H1 (cell line): ENCODE measurements at regions not wholly inside any gene's neighbourhood (a gene's known extent, or its start where the extent isn't known, plus 50 kb on each side); places are given as distances from the start of the nearest gene placed in this dataset.

Experiments
- CTCF ChIA-PET: fragments of 300-600 bp; sonication (Branson Sonifier 250); formaldehyde crosslinking; loops from one replicate; lab custom pipeline; 2021; ENCODE audit not compliant: partially characterized antibody; lab: Charles Lee
- POLR2A ChIA-PET: fragments of 300-600 bp; sonication (Branson Sonifier 250); formaldehyde crosslinking; loops from one replicate; lab custom pipeline; 2021; ENCODE audit warnings: inconsistent platforms; ENCODE audit not compliant: partially characterized antibody; lab: Charles Lee
- DNase-seq, 2 experiments: peaks; one replicate each; pipeline versions ENCODE4 v3.0.0 to v3.0.0-alpha.2; 2010 to 2022; ENCODE audit warnings: low spot score in 2 of 2, low read depth in 1 of 2, mixed read lengths in 1 of 2
- FAIRE-seq: peaks from 2 replicates; lab custom pipeline; 2011; peaks lifted over from hg19 to GRCh38; lab: Jason Lieb, UNC
- H2AFZ ChIP-seq: 2 replicates; pipeline ENCODE4 v1.8.1; 2012; ENCODE audit warnings: low read length, inconsistent platforms
- H2AK5ac ChIP-seq: 2 replicates; pipeline ENCODE4 v1.6.1; 2013; ENCODE audit warnings: low read depth, low read length
- H2BK120ac ChIP-seq: replicated peaks from 2 replicates; pipeline ENCODE3; 2013; ENCODE audit warnings: low read depth, low read length, inconsistent platforms
- H2BK12ac ChIP-seq: 2 replicates; pipeline ENCODE4 v1.6.1; 2013; ENCODE audit warnings: low read depth, low read length
- H2BK15ac ChIP-seq: 2 replicates; pipeline ENCODE4 v1.6.1; 2013; ENCODE audit warnings: low read length
- H2BK20ac ChIP-seq: 2 replicates; pipeline ENCODE4 v1.6.1; 2013; ENCODE audit warnings: low read length
- H2BK5ac ChIP-seq: 2 replicates; pipeline ENCODE4 v1.6.1; 2013; ENCODE audit warnings: low read depth, low read length
- H3K14ac ChIP-seq: 2 replicates; pipeline ENCODE4 v1.6.1; 2013; ENCODE audit warnings: inconsistent platforms; ENCODE audit not compliant: insufficient read length
- H3K18ac ChIP-seq: 2 replicates; pipeline ENCODE4 v1.6.1; 2013; ENCODE audit warnings: low read length; ENCODE audit errors: extremely low read depth
- H3K23ac ChIP-seq: 2 replicates; pipeline ENCODE4 v1.6.1; 2013; ENCODE audit warnings: inconsistent platforms; ENCODE audit not compliant: insufficient read length
- H3K23me2 ChIP-seq: 2 replicates; pipeline ENCODE4 v1.6.1; 2013; ENCODE audit warnings: low read depth, low read length
- H3K27ac ChIP-seq: 2 replicates; pipeline ENCODE4 v1.6.1; 2011; ENCODE audit warnings: low read depth, low read length, inconsistent platforms
- H3K27me3 ChIP-seq, 4 experiments: replicated peaks in 1 of 4; 1 replicate in 1 of 4; 2 replicates in 3 of 4; pipeline versions ENCODE4 v1.6.1 to v1.8.1; 2011 to 2013; ENCODE audit warnings: low read length in 3 of 4, mild to moderate bottlenecking in 3 of 4, inconsistent platforms in 2 of 4, mixed read lengths in 2 of 4, moderate library complexity in 1 of 4; ENCODE audit not compliant: control insufficient read depth in 3 of 4, insufficient read depth in 3 of 4; ENCODE audit errors: extremely low read depth in 1 of 4
- H3K36me3 ChIP-seq, 4 experiments: 2 replicates each; pipeline versions ENCODE4 v1.6.1 to v1.8.1; 2011 to 2013; ENCODE audit warnings: mild to moderate bottlenecking in 4 of 4, low read length in 3 of 4, moderate library complexity in 2 of 4, control low read depth in 1 of 4, inconsistent platforms in 1 of 4; ENCODE audit not compliant: insufficient read depth in 4 of 4, control insufficient read depth in 2 of 4
- H3K4ac ChIP-seq: replicated peaks from 2 replicates; pipeline ENCODE3; 2013; ENCODE audit warnings: low read length, low read depth, mixed read lengths, inconsistent platforms; ENCODE audit not compliant: insufficient read length
- H3K4me1 ChIP-seq, 4 experiments: replicated peaks in 1 of 4; 1 replicate in 1 of 4; 2 replicates in 3 of 4; pipeline versions ENCODE4 v1.6.1 to v1.8.1; 2011 to 2013; ENCODE audit warnings: low read length in 3 of 4, inconsistent platforms in 2 of 4, mixed read lengths in 1 of 4; ENCODE audit not compliant: insufficient read depth in 4 of 4, control insufficient read depth in 3 of 4
- H3K4me2 ChIP-seq, 2 experiments: 2 replicates each; pipeline versions ENCODE4 v1.6.1 to v1.8.1; 2011 to 2013; ENCODE audit warnings: low read depth in 2 of 2, low read length in 2 of 2, control low read depth in 1 of 2, inconsistent platforms in 1 of 2, mild to moderate bottlenecking in 1 of 2; ENCODE audit not compliant: insufficient read depth in 1 of 2
- H3K4me3 ChIP-seq, 4 experiments: fragments of 200-600, 300-600 bp in 1 of 4; sonication (generic), shearing (Covaris generic), sonication (Bioruptor Twin) in 1 of 4; 2 replicates each; pipeline versions ENCODE4 v1.5.1 to v1.8.1; 2011 to 2016; ENCODE audit warnings: low read length in 4 of 4, low read depth in 3 of 4, control low read depth in 2 of 4, inconsistent platforms in 2 of 4, mild to moderate bottlenecking in 2 of 4, mixed read lengths in 1 of 4, moderate library complexity in 1 of 4; ENCODE audit not compliant: insufficient read depth in 2 of 4; ENCODE audit errors: extremely low read depth in 1 of 4
- H3K56ac ChIP-seq: replicated peaks from 2 replicates; pipeline ENCODE3; 2013; ENCODE audit warnings: low read depth, mild to moderate bottlenecking, mixed read lengths, low read length, inconsistent platforms; ENCODE audit not compliant: insufficient read length
- H3K79me1 ChIP-seq: 2 replicates; pipeline ENCODE4 v1.6.1; 2013; ENCODE audit warnings: low read depth, low read length, control low read depth
- H3K79me2 ChIP-seq, 2 experiments: 2 replicates each; pipeline versions ENCODE4 v1.6.1 to v1.8.1; 2012 to 2013; ENCODE audit warnings: low read length in 2 of 2, mild to moderate bottlenecking in 2 of 2, inconsistent platforms in 1 of 2; ENCODE audit not compliant: insufficient read depth in 2 of 2, control insufficient read depth in 1 of 2
- H3K9ac ChIP-seq, 4 experiments: replicated peaks in 1 of 4; 1 replicate in 1 of 4; 2 replicates in 3 of 4; pipeline versions ENCODE4 v1.6.1 to v1.8.1; 2011 to 2013; ENCODE audit warnings: low read depth in 3 of 4, low read length in 3 of 4, control low read depth in 2 of 4, mild to moderate bottlenecking in 2 of 4, moderate library complexity in 2 of 4, inconsistent platforms in 1 of 4; ENCODE audit errors: extremely low read depth in 1 of 4
- H3K9me3 ChIP-seq, 2 experiments: 2 replicates each; pipeline versions ENCODE4 v1.6.1 to v1.8.1; 2012 to 2013; ENCODE audit warnings: mild to moderate bottlenecking in 2 of 2, moderate library complexity in 2 of 2, control low read depth in 1 of 2, inconsistent platforms in 1 of 2, low read depth in 1 of 2, low read length in 1 of 2, mixed read lengths in 1 of 2; ENCODE audit not compliant: insufficient read depth in 2 of 2
- H4K20me1 ChIP-seq, 2 experiments: replicated peaks in 1 of 2; 2 replicates each; pipeline versions ENCODE3 to v1.8.1; 2011 to 2013; ENCODE audit warnings: inconsistent platforms in 2 of 2, low read length in 2 of 2, mild to moderate bottlenecking in 1 of 2; ENCODE audit not compliant: insufficient read depth in 2 of 2, control insufficient read depth in 1 of 2
- H4K5ac ChIP-seq: 2 replicates; pipeline ENCODE4 v1.6.1; 2013; ENCODE audit warnings: low read length, low read depth, mixed read lengths, inconsistent platforms; ENCODE audit not compliant: insufficient read length
- H4K8ac ChIP-seq: 2 replicates; pipeline ENCODE4 v1.8.0; 2013; ENCODE audit warnings: mild to moderate bottlenecking, moderate library complexity, low read length, inconsistent platforms; ENCODE audit not compliant: insufficient read depth; ENCODE audit errors: extremely low read depth
- H4K91ac ChIP-seq: replicated peaks from 2 replicates; pipeline ENCODE3; 2013; ENCODE audit warnings: low read length, mixed read lengths, inconsistent platforms; ENCODE audit not compliant: insufficient read length
- RAD21 ChIP-seq, 2 experiments: IDR thresholded peaks in 1 of 2; conservative IDR thresholded peaks in 1 of 2; 2 replicates each; pipeline ENCODE4 v1.6.1; 2011; ENCODE audit warnings: low read depth in 2 of 2, low read length in 2 of 2, improper control_type of control experiment in 1 of 2, inconsistent platforms in 1 of 2, mild to moderate bottlenecking in 1 of 2, moderate library complexity in 1 of 2
- WGBS, 2 experiments: shearing (Covaris generic) in 1 of 2; methylation state at CpG; one replicate each; pipeline versions ENCODE4 v1.1.6 to v1.1.7; 2013 to 2015; ENCODE audit warnings: low lambda C conversion rate in 2 of 2, mixed read lengths in 2 of 2, inconsistent platforms in 1 of 2, low coverage in 1 of 2, missing lambda C conversion rate in 1 of 2; ENCODE audit not compliant: insufficient replicate concordance in 2 of 2, insufficient coverage in 1 of 2, insufficient read length in 1 of 2; ENCODE audit errors: extremely low coverage in 1 of 2, missing lambda C conversion rate in 1 of 2; 5-methylcytosine and 5-hydroxymethylcytosine counted together

DNA sequence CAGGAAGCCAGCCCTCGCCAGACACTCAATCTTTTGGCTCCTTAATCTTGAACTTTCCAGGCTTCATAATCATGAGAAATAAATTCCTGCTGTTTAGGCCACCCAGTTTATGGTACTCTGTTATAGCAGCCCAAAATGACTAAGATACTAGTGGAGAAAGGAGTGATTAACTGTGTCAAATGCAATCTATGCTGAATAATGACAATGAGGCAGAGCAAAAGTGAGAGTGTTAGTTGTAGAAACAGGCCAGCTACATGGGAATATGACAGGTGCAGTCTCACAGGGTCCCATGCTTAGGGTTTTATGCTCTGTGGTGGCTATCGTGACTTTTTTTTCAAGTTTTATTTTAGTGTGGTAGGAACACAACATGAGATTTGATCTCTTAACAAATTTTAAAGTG, 888.8 kb downstream of the TTLL7 start:
- no peak overlapping the region for H4K91ac ChIP-seq
- no peak overlapping the region for H3K4me3 ChIP-seq
- no peak overlapping the region for H4K8ac ChIP-seq
- DNase-seq = no peak
- no peak overlapping the region for H3K9ac ChIP-seq
- H3K18ac ChIP-seq = no peak overlapping the region
- no peaks in the 10 kb centered on the region; a peak in 1 of 7 replicates for H3K4me1 ChIP-seq
- H2BK12ac ChIP-seq = no peak overlapping the region
- no peak overlapping the region for H3K4me2 ChIP-seq
- CTCF ChIA-PET = no interaction called here
- no peak overlapping the region for H3K27ac ChIP-seq
- H2BK15ac ChIP-seq = no peak overlapping the region
- H3K79me2 ChIP-seq = no peaks in the 10 kb centered on the region
- POLR2A ChIA-PET = no interaction called here
- H3K36me3 ChIP-seq = no peaks in the 10 kb centered on the region; a peak in 1 of 8 replicates
- H3K56ac ChIP-seq = no peak overlapping the region
- H2BK20ac ChIP-seq = no peak overlapping the region
- no peak overlapping the region for H2BK5ac ChIP-seq
- no peaks in the 10 kb centered on the region for H3K79me1 ChIP-seq
- no peak overlapping the region for H3K23ac ChIP-seq
- 85% methylated on average over 2 of the region's 2 CpGs; no CpG with 5 or more reads in 1 of the 2 experiments for WGBS, 2 experiments
- H3K27me3 ChIP-seq = no peaks in the 10 kb centered on the region
- H4K5ac ChIP-seq = no peak overlapping the region
- no peak for FAIRE-seq
- no peaks in the 10 kb centered on the region for H4K20me1 ChIP-seq
- no peak for TF ChIP-seq RAD21 (IDR thresholded peaks at IDR 0.05 in 1 of 2, conservative IDR thresholded peaks at IDR 0.05 in 1 of 2; ENCODE audit: low read depth in 2 of 2, low read length in 2 of 2)
- H2BK120ac ChIP-seq = no peak overlapping the region
- no peaks in the 10 kb centered on the region for H3K9me3 ChIP-seq
- H3K4ac ChIP-seq = no peak overlapping the region
- H2AK5ac ChIP-seq = no peak overlapping the region
- H2AFZ ChIP-seq = no peak overlapping the region
- no peaks in the 10 kb centered on the region for H3K23me2 ChIP-seq
- no peak overlapping the region for H3K14ac ChIP-seq
